ENCODE measurements at regions not wholly inside any gene's neighbourhood (a gene's known extent, or its start where the extent isn't known, plus 50 kb on each side); places are given as distances from the start of the nearest gene placed in this dataset.

- no peaks in the 10 kb centered on the region for H3K4me1 ChIP-seq (ENCODE audit: low read length)
- H4K20me1 ChIP-seq (ENCODE audit: insufficient read depth, low read length): no peaks in the 10 kb centered on the region
- H2AFZ ChIP-seq (ENCODE audit: low read depth, low read length): no peak overlapping the region
- no peaks in the 10 kb centered on the region for H3K36me3 ChIP-seq (replicated peaks; ENCODE audit: low read depth, low read length)
- H3K27ac ChIP-seq (ENCODE audit: low read length): no peak overlapping the region
- no peaks in the 10 kb centered on the region for H3K27me3 ChIP-seq (ENCODE audit: low read depth, low read length)
- no peaks in the 10 kb centered on the region for H3K9me3 ChIP-seq (ENCODE audit: insufficient read depth, low read length)
- H3K79me2 ChIP-seq (ENCODE audit: low read length): no peaks in the 10 kb centered on the region
- no peak overlapping the region for H3K9ac ChIP-seq (ENCODE audit: low read length)
- H3K4me2 ChIP-seq (ENCODE audit: low read length): no peak overlapping the region
- no peak overlapping the region for H3K4me3 ChIP-seq (ENCODE audit: low read length)
- TF ChIP-seq EZH2phosphoT487 (IDR thresholded peaks at IDR 0.05; ENCODE audit: low read depth) (no peak), CTCF (IDR thresholded peaks at IDR 0.05; ENCODE audit: low read depth, low read length) (no peak)
Observed at GRCh38 chr2:156810094-156810493, 373.9 kb downstream of the GPD2 start.

- Histone ChIP-seq H2AFZ (ENCODE audit: low read depth, low read length) (no peak overlapping the region), H3K4me2 (ENCODE audit: low read length) (no peak overlapping the region), H3K4me1 (ENCODE audit: low read length) (no peaks in the 10 kb centered on the region), H3K9me3 (ENCODE audit: insufficient read depth, low read length) (no peaks in the 10 kb centered on the region), H3K79me2 (ENCODE audit: low read length) (no peaks in the 10 kb centered on the region), H3K27me3 (ENCODE audit: low read depth, low read length) (no peaks in the 10 kb centered on the region), H4K20me1 (ENCODE audit: insufficient read depth, low read length) (no peaks in the 10 kb centered on the region), H3K36me3 (replicated peaks; ENCODE audit: low read depth, low read length) (no peaks in the 10 kb centered on the region), H3K4me3 (ENCODE audit: low read length) (no peak overlapping the region), H3K27ac (ENCODE audit: low read length) (no peak overlapping the region), H3K9ac (ENCODE audit: low read length) (no peak overlapping the region)
- TF ChIP-seq EZH2phosphoT487 (IDR thresholded peaks at IDR 0.05; ENCODE audit: low read depth) (no peak), CTCF (IDR thresholded peaks at IDR 0.05; ENCODE audit: low read depth, low read length) (no peak)
Observed at GRCh38 chr2:156812496-156812895, 376.3 kb downstream of the GPD2 start.

GRCh38 chr2:156817430-156817829 is 381.3 kb downstream of the GPD2 start:
- H4K20me1 ChIP-seq (ENCODE audit: insufficient read depth, low read length): no peaks in the 10 kb centered on the region
- H3K27ac ChIP-seq (ENCODE audit: low read length): no peak overlapping the region
- no peak overlapping the region for H3K9ac ChIP-seq (ENCODE audit: low read length)
- H3K4me3 ChIP-seq (ENCODE audit: low read length): no peak overlapping the region
- no peak overlapping the region for H3K4me2 ChIP-seq (ENCODE audit: low read length)
- H3K79me2 ChIP-seq (ENCODE audit: low read length): no peaks in the 10 kb centered on the region
- no peaks in the 10 kb centered on the region for H3K36me3 ChIP-seq (replicated peaks; ENCODE audit: low read depth, low read length)
- TF ChIP-seq CTCF (IDR thresholded peaks at IDR 0.05; ENCODE audit: low read depth, low read length) (no peak), EZH2phosphoT487 (IDR thresholded peaks at IDR 0.05; ENCODE audit: low read depth) (no peak)
- no peaks in the 10 kb centered on the region for H3K27me3 ChIP-seq (ENCODE audit: low read depth, low read length)
- H2AFZ ChIP-seq (ENCODE audit: low read depth, low read length): no peak overlapping the region
- H3K4me1 ChIP-seq (ENCODE audit: low read length): no peaks in the 10 kb centered on the region
- H3K9me3 ChIP-seq (ENCODE audit: insufficient read depth, low read length): no peaks in the 10 kb centered on the region

- Histone ChIP-seq H3K27me3 (ENCODE audit: low read depth, low read length) (no peaks in the 10 kb centered on the region), H2AFZ (ENCODE audit: low read depth, low read length) (no peak overlapping the region), H3K27ac (ENCODE audit: low read length) (no peak overlapping the region), H4K20me1 (ENCODE audit: insufficient read depth, low read length) (no peaks in the 10 kb centered on the region), H3K9me3 (ENCODE audit: insufficient read depth, low read length) (no peaks in the 10 kb centered on the region), H3K4me3 (ENCODE audit: low read length) (no peak overlapping the region), H3K79me2 (ENCODE audit: low read length) (no peaks in the 10 kb centered on the region), H3K4me2 (ENCODE audit: low read length) (no peak overlapping the region), H3K36me3 (replicated peaks; ENCODE audit: low read depth, low read length) (no peaks in the 10 kb centered on the region), H3K9ac (ENCODE audit: low read length) (no peak overlapping the region), H3K4me1 (ENCODE audit: low read length) (no peaks in the 10 kb centered on the region)
- no peak for TF ChIP-seq CTCF (IDR thresholded peaks at IDR 0.05; ENCODE audit: low read depth, low read length)
- no peak for TF ChIP-seq EZH2phosphoT487 (IDR thresholded peaks at IDR 0.05; ENCODE audit: low read depth)
Observed at GRCh38 chr2:156818221-156818620, 382.0 kb downstream of the GPD2 start.
